ENCODE measurements at regions not wholly inside any gene's neighbourhood (a gene's known extent, or its start where the extent isn't known, plus 50 kb on each side); places are given as distances from the start of the nearest gene placed in this dataset.

DNA sequence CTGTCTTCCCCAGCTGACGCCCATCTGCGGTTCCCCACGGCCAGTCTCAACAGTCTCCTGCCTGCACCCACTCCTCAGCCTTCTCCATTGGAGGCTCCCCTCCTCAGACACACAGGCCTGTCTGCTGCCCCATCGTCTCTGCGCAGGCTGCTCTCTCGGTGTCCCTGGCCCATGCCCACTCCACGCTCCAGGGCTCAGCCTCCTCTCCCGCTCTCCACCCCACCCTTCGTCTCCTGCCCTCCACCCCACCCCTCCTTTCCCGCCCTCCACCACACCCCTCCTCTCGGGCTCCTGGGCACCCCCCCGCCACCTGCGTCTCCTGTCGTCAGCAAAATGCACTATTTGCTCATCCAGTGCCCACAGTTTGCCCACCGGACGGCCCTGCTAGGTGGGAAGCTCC, 119.6 kb upstream of the DIO3 start:
- TF ChIP-seq, protein P1, sequence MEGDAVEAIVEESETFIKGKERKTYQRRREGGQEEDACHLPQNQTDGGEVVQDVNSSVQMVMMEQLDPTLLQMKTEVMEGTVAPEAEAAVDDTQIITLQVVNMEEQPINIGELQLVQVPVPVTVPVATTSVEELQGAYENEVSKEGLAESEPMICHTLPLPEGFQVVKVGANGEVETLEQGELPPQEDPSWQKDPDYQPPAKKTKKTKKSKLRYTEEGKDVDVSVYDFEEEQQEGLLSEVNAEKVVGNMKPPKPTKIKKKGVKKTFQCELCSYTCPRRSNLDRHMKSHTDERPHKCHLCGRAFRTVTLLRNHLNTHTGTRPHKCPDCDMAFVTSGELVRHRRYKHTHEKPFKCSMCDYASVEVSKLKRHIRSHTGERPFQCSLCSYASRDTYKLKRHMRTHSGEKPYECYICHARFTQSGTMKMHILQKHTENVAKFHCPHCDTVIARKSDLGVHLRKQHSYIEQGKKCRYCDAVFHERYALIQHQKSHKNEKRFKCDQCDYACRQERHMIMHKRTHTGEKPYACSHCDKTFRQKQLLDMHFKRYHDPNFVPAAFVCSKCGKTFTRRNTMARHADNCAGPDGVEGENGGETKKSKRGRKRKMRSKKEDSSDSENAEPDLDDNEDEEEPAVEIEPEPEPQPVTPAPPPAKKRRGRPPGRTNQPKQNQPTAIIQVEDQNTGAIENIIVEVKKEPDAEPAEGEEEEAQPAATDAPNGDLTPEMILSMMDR (IDR thresholded peaks at IDR 0.05) = no peak
- TF ChIP-seq POLR2A (IDR thresholded peaks at IDR 0.05) = no peak
